GM06990 (cell line): ENCODE measurements at regions not wholly inside any gene's neighbourhood (a gene's known extent, or its start where the extent isn't known, plus 50 kb on each side); places are given as distances from the start of the nearest gene placed in this dataset.

Experiments used
- DNase-seq: peaks from one replicate; pipeline ENCODE4 v3.0.0-alpha.2; 2011; ENCODE audit not compliant: insufficient read length; ENCODE audit errors: extremely low read depth
- H3K27me3 ChIP-seq: replicated peaks from 2 replicates; pipeline ENCODE4 v1.6.0; 2011; ENCODE audit warnings: low read length; ENCODE audit not compliant: control insufficient read depth, insufficient read depth
- H3K36me3 ChIP-seq: 2 replicates; pipeline ENCODE4 v1.5.1; 2011; ENCODE audit warnings: low read length; ENCODE audit not compliant: control insufficient read depth, insufficient read depth
- H3K4me3 ChIP-seq: replicated peaks from 2 replicates; pipeline ENCODE4 v1.5.1; 2011; ENCODE audit warnings: low read depth, mild to moderate bottlenecking, control low read depth, low read length
- CTCF ChIP-seq: IDR thresholded peaks from 2 replicates; pipeline ENCODE4 v1.5.1; 2011; ENCODE audit warnings: low read length, control low read depth, mild to moderate bottlenecking, inconsistent platforms; ENCODE audit not compliant: insufficient read depth, poor library complexity, severe bottlenecking

GRCh38 chr7:125445836-125446235, 516.2 kb upstream of the POT1 start:
- no peak overlapping the region for H3K4me3 ChIP-seq
- no peak for TF ChIP-seq CTCF
- DNase-seq: no peak
- no peaks in the 10 kb centered on the region for H3K36me3 ChIP-seq
- no peaks in the 10 kb centered on the region for H3K27me3 ChIP-seq

GRCh38 chr7:125444864-125445263, 515.2 kb upstream of the POT1 start:
- TF ChIP-seq CTCF: no peak

GRCh38 chr7:125436220-125436619, 506.6 kb upstream of the POT1 start:
- DNase-seq: no peak
- Histone ChIP-seq H3K27me3 (no peaks in the 10 kb centered on the region), H3K36me3 (no peaks in the 10 kb centered on the region), H3K4me3 (no peak overlapping the region)
- TF ChIP-seq CTCF: no peak

More at GRCh38 chr7:125444864-125445263, 515.2 kb upstream of the POT1 start:
- Histone ChIP-seq H3K27me3 (no peaks in the 10 kb centered on the region), H3K36me3 (no peaks in the 10 kb centered on the region), H3K4me3 (no peak overlapping the region)
- DNase-seq: no peak

GRCh38 chr7:125431349-125431748, 501.7 kb upstream of the POT1 start:
- H3K4me3 ChIP-seq: no peak overlapping the region
- no peaks in the 10 kb centered on the region for H3K36me3 ChIP-seq
- no peak for DNase-seq
- TF ChIP-seq CTCF: no peak
- no peaks in the 10 kb centered on the region for H3K27me3 ChIP-seq

- no peak for TF ChIP-seq CTCF
- H3K36me3 ChIP-seq: no peaks in the 10 kb centered on the region
- DNase-seq: no peak
- H3K4me3 ChIP-seq: no peak overlapping the region
- no peaks in the 10 kb centered on the region for H3K27me3 ChIP-seq
These were observed 500.4 kb upstream of the POT1 start for GRCh38 chr7:125430013-125430412.

GRCh38 chr7:125427676-125428075, 498.1 kb upstream of the POT1 start:
- no peak for TF ChIP-seq CTCF
- Histone ChIP-seq H3K27me3 (no peaks in the 10 kb centered on the region), H3K4me3 (no peak overlapping the region), H3K36me3 (no peaks in the 10 kb centered on the region)
- no peak for DNase-seq
